OCI-LY1 (cell line): ENCODE measurements at regions not wholly inside any gene's neighbourhood (a gene's known extent, or its start where the extent isn't known, plus 50 kb on each side); places are given as distances from the start of the nearest gene placed in this dataset.

ENCODE experiments used
- EZH2 ChIP-seq: fragments of 200-600 bp; sonication (generic), shearing (Covaris generic); IDR thresholded peaks from 2 replicates; pipeline ENCODE4 v1.8.0; 2017; ENCODE audit warnings: borderline replicate concordance, mixed run types, mild to moderate bottlenecking, antibody characterized with exemption, low read length, moderate library complexity, mixed read lengths
- TF ChIP-seq, protein P1 (sequence below): fragments of 200-600 bp; sonication (generic), shearing (Covaris generic); IDR thresholded peaks from 2 replicates; pipeline ENCODE4 v1.5.1; 2017; ENCODE audit warnings: mild to moderate bottlenecking, antibody characterized with exemption, low read length, moderate library complexity, mixed read lengths

DNA sequence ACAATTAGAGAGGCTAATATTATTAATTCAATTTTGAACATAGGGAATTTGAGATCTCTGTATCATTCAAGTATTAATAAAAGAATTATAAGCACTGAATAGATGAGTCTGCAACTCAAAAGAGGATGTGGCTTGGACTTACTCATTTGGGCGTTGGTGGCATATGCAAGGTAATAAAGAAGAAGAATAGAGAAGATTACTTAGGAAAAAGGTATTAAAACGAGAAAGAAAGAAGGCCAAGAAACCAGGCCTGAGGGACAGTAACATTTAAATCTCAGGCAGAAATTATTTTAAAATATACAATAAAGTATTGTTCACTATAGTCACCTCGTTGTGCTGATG is 383.0 kb upstream of the INTU start:
- TF ChIP-seq, protein P1, sequence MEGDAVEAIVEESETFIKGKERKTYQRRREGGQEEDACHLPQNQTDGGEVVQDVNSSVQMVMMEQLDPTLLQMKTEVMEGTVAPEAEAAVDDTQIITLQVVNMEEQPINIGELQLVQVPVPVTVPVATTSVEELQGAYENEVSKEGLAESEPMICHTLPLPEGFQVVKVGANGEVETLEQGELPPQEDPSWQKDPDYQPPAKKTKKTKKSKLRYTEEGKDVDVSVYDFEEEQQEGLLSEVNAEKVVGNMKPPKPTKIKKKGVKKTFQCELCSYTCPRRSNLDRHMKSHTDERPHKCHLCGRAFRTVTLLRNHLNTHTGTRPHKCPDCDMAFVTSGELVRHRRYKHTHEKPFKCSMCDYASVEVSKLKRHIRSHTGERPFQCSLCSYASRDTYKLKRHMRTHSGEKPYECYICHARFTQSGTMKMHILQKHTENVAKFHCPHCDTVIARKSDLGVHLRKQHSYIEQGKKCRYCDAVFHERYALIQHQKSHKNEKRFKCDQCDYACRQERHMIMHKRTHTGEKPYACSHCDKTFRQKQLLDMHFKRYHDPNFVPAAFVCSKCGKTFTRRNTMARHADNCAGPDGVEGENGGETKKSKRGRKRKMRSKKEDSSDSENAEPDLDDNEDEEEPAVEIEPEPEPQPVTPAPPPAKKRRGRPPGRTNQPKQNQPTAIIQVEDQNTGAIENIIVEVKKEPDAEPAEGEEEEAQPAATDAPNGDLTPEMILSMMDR: no peak
- no peak for TF ChIP-seq EZH2
